C4-2B (cell line): ENCODE measurements at regions not wholly inside any gene's neighbourhood (a gene's known extent, or its start where the extent isn't known, plus 50 kb on each side); places are given as distances from the start of the nearest gene placed in this dataset.

Experiments used
- CTCF ChIP-seq: fragments of 450-650 bp; conservative IDR thresholded peaks from 2 replicates; pipeline ENCODE4 v1.5.1; 2017; ENCODE audit warnings: mild to moderate bottlenecking
- ZFX ChIP-seq: fragments of 450-650 bp; IDR thresholded peaks from 2 replicates; pipeline ENCODE4 v1.6.1; 2017

GRCh38 chr1:112133487-112133886 is 144.0 kb upstream of the KCND3 start:
- TF ChIP-seq CTCF (no peak), ZFX (no peak)
